ENCODE measurements at regions not wholly inside any gene's neighbourhood (a gene's known extent, or its start where the extent isn't known, plus 50 kb on each side); places are given as distances from the start of the nearest gene placed in this dataset.

DNA sequence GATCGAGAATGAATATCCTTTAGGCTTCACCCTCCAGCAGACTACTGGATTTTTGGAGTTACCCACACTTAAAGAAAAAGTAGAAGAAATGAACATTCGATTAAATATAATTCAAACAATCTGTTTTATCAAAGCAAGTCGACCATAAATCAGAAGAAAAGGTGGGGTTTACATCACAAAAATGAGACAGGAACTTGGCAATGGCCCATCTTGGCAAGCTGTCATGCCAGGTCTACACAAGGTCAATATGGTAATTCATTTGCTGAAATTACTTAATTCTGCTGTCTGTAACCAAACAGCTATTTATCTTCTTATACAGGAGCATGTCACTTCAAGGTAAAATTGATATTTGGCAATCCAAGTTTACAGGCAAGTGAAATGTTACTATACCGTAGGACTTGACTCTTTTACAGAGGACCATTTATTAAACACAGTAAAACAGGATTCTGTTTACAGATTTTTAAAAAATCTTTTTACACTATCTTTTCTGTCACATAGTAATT, 640.6 kb upstream of the NRP1 start:
- TF ChIP-seq, protein P1, sequence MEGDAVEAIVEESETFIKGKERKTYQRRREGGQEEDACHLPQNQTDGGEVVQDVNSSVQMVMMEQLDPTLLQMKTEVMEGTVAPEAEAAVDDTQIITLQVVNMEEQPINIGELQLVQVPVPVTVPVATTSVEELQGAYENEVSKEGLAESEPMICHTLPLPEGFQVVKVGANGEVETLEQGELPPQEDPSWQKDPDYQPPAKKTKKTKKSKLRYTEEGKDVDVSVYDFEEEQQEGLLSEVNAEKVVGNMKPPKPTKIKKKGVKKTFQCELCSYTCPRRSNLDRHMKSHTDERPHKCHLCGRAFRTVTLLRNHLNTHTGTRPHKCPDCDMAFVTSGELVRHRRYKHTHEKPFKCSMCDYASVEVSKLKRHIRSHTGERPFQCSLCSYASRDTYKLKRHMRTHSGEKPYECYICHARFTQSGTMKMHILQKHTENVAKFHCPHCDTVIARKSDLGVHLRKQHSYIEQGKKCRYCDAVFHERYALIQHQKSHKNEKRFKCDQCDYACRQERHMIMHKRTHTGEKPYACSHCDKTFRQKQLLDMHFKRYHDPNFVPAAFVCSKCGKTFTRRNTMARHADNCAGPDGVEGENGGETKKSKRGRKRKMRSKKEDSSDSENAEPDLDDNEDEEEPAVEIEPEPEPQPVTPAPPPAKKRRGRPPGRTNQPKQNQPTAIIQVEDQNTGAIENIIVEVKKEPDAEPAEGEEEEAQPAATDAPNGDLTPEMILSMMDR (IDR thresholded peaks at IDR 0.05), result no peak
- no peak for TF ChIP-seq EZH2 (IDR thresholded peaks at IDR 0.05; ENCODE audit: borderline replicate concordance, insufficient read depth, low read depth, low read length, poor library complexity, severe bottlenecking)

Data from B cell (primary cell).